H1 (cell line): ENCODE measurements at regions not wholly inside any gene's neighbourhood (a gene's known extent, or its start where the extent isn't known, plus 50 kb on each side); places are given as distances from the start of the nearest gene placed in this dataset.
A peak's percentile ranks its signal among the peaks of the same experiment; 100 is the strongest.

Experiments
- CTCF ChIA-PET: fragments of 300-600 bp; sonication (Branson Sonifier 250); formaldehyde crosslinking; loops from one replicate; lab custom pipeline; 2021; ENCODE audit not compliant: partially characterized antibody; lab: Charles Lee
- POLR2A ChIA-PET: fragments of 300-600 bp; sonication (Branson Sonifier 250); formaldehyde crosslinking; loops from one replicate; lab custom pipeline; 2021; ENCODE audit warnings: inconsistent platforms; ENCODE audit not compliant: partially characterized antibody; lab: Charles Lee
- DNase-seq, 2 experiments: peaks; one replicate each; pipeline versions ENCODE4 v3.0.0 to v3.0.0-alpha.2; 2010 to 2022; ENCODE audit warnings: low spot score in 2 of 2, low read depth in 1 of 2, mixed read lengths in 1 of 2
- FAIRE-seq: peaks from 2 replicates; lab custom pipeline; 2011; peaks lifted over from hg19 to GRCh38; lab: Jason Lieb, UNC
- H2AFZ ChIP-seq: 2 replicates; pipeline ENCODE4 v1.8.1; 2012; ENCODE audit warnings: low read length, inconsistent platforms
- H2AK5ac ChIP-seq: 2 replicates; pipeline ENCODE4 v1.6.1; 2013; ENCODE audit warnings: low read depth, low read length
- H2BK120ac ChIP-seq: replicated peaks from 2 replicates; pipeline ENCODE3; 2013; ENCODE audit warnings: low read depth, low read length, inconsistent platforms
- H2BK12ac ChIP-seq: 2 replicates; pipeline ENCODE4 v1.6.1; 2013; ENCODE audit warnings: low read depth, low read length
- H2BK15ac ChIP-seq: 2 replicates; pipeline ENCODE4 v1.6.1; 2013; ENCODE audit warnings: low read length
- H2BK20ac ChIP-seq: 2 replicates; pipeline ENCODE4 v1.6.1; 2013; ENCODE audit warnings: low read length
- H2BK5ac ChIP-seq: 2 replicates; pipeline ENCODE4 v1.6.1; 2013; ENCODE audit warnings: low read depth, low read length
- H3K14ac ChIP-seq: 2 replicates; pipeline ENCODE4 v1.6.1; 2013; ENCODE audit warnings: inconsistent platforms; ENCODE audit not compliant: insufficient read length
- H3K18ac ChIP-seq: 2 replicates; pipeline ENCODE4 v1.6.1; 2013; ENCODE audit warnings: low read length; ENCODE audit errors: extremely low read depth
- H3K23ac ChIP-seq: 2 replicates; pipeline ENCODE4 v1.6.1; 2013; ENCODE audit warnings: inconsistent platforms; ENCODE audit not compliant: insufficient read length
- H3K23me2 ChIP-seq: 2 replicates; pipeline ENCODE4 v1.6.1; 2013; ENCODE audit warnings: low read depth, low read length
- H3K27ac ChIP-seq: 2 replicates; pipeline ENCODE4 v1.6.1; 2011; ENCODE audit warnings: low read depth, low read length, inconsistent platforms
- H3K27me3 ChIP-seq, 4 experiments: replicated peaks in 1 of 4; 1 replicate in 1 of 4; 2 replicates in 3 of 4; pipeline versions ENCODE4 v1.6.1 to v1.8.1; 2011 to 2013; ENCODE audit warnings: low read length in 3 of 4, mild to moderate bottlenecking in 3 of 4, inconsistent platforms in 2 of 4, mixed read lengths in 2 of 4, moderate library complexity in 1 of 4; ENCODE audit not compliant: control insufficient read depth in 3 of 4, insufficient read depth in 3 of 4; ENCODE audit errors: extremely low read depth in 1 of 4
- H3K36me3 ChIP-seq, 4 experiments: 2 replicates each; pipeline versions ENCODE4 v1.6.1 to v1.8.1; 2011 to 2013; ENCODE audit warnings: mild to moderate bottlenecking in 4 of 4, low read length in 3 of 4, moderate library complexity in 2 of 4, control low read depth in 1 of 4, inconsistent platforms in 1 of 4; ENCODE audit not compliant: insufficient read depth in 4 of 4, control insufficient read depth in 2 of 4
- H3K4ac ChIP-seq: replicated peaks from 2 replicates; pipeline ENCODE3; 2013; ENCODE audit warnings: low read length, low read depth, mixed read lengths, inconsistent platforms; ENCODE audit not compliant: insufficient read length
- H3K4me1 ChIP-seq, 4 experiments: replicated peaks in 1 of 4; 1 replicate in 1 of 4; 2 replicates in 3 of 4; pipeline versions ENCODE4 v1.6.1 to v1.8.1; 2011 to 2013; ENCODE audit warnings: low read length in 3 of 4, inconsistent platforms in 2 of 4, mixed read lengths in 1 of 4; ENCODE audit not compliant: insufficient read depth in 4 of 4, control insufficient read depth in 3 of 4
- H3K4me2 ChIP-seq, 2 experiments: 2 replicates each; pipeline versions ENCODE4 v1.6.1 to v1.8.1; 2011 to 2013; ENCODE audit warnings: low read depth in 2 of 2, low read length in 2 of 2, control low read depth in 1 of 2, inconsistent platforms in 1 of 2, mild to moderate bottlenecking in 1 of 2; ENCODE audit not compliant: insufficient read depth in 1 of 2
- H3K4me3 ChIP-seq, 4 experiments: fragments of 200-600, 300-600 bp in 1 of 4; sonication (generic), shearing (Covaris generic), sonication (Bioruptor Twin) in 1 of 4; 2 replicates each; pipeline versions ENCODE4 v1.5.1 to v1.8.1; 2011 to 2016; ENCODE audit warnings: low read length in 4 of 4, low read depth in 3 of 4, control low read depth in 2 of 4, inconsistent platforms in 2 of 4, mild to moderate bottlenecking in 2 of 4, mixed read lengths in 1 of 4, moderate library complexity in 1 of 4; ENCODE audit not compliant: insufficient read depth in 2 of 4; ENCODE audit errors: extremely low read depth in 1 of 4
- H3K56ac ChIP-seq: replicated peaks from 2 replicates; pipeline ENCODE3; 2013; ENCODE audit warnings: low read depth, mild to moderate bottlenecking, mixed read lengths, low read length, inconsistent platforms; ENCODE audit not compliant: insufficient read length
- H3K79me1 ChIP-seq: 2 replicates; pipeline ENCODE4 v1.6.1; 2013; ENCODE audit warnings: low read depth, low read length, control low read depth
- H3K79me2 ChIP-seq, 2 experiments: 2 replicates each; pipeline versions ENCODE4 v1.6.1 to v1.8.1; 2012 to 2013; ENCODE audit warnings: low read length in 2 of 2, mild to moderate bottlenecking in 2 of 2, inconsistent platforms in 1 of 2; ENCODE audit not compliant: insufficient read depth in 2 of 2, control insufficient read depth in 1 of 2
- H3K9ac ChIP-seq, 4 experiments: replicated peaks in 1 of 4; 1 replicate in 1 of 4; 2 replicates in 3 of 4; pipeline versions ENCODE4 v1.6.1 to v1.8.1; 2011 to 2013; ENCODE audit warnings: low read depth in 3 of 4, low read length in 3 of 4, control low read depth in 2 of 4, mild to moderate bottlenecking in 2 of 4, moderate library complexity in 2 of 4, inconsistent platforms in 1 of 4; ENCODE audit errors: extremely low read depth in 1 of 4
- H3K9me3 ChIP-seq, 2 experiments: 2 replicates each; pipeline versions ENCODE4 v1.6.1 to v1.8.1; 2012 to 2013; ENCODE audit warnings: mild to moderate bottlenecking in 2 of 2, moderate library complexity in 2 of 2, control low read depth in 1 of 2, inconsistent platforms in 1 of 2, low read depth in 1 of 2, low read length in 1 of 2, mixed read lengths in 1 of 2; ENCODE audit not compliant: insufficient read depth in 2 of 2
- H4K20me1 ChIP-seq, 2 experiments: replicated peaks in 1 of 2; 2 replicates each; pipeline versions ENCODE3 to v1.8.1; 2011 to 2013; ENCODE audit warnings: inconsistent platforms in 2 of 2, low read length in 2 of 2, mild to moderate bottlenecking in 1 of 2; ENCODE audit not compliant: insufficient read depth in 2 of 2, control insufficient read depth in 1 of 2
- H4K5ac ChIP-seq: 2 replicates; pipeline ENCODE4 v1.6.1; 2013; ENCODE audit warnings: low read length, low read depth, mixed read lengths, inconsistent platforms; ENCODE audit not compliant: insufficient read length
- H4K8ac ChIP-seq: 2 replicates; pipeline ENCODE4 v1.8.0; 2013; ENCODE audit warnings: mild to moderate bottlenecking, moderate library complexity, low read length, inconsistent platforms; ENCODE audit not compliant: insufficient read depth; ENCODE audit errors: extremely low read depth
- H4K91ac ChIP-seq: replicated peaks from 2 replicates; pipeline ENCODE3; 2013; ENCODE audit warnings: low read length, mixed read lengths, inconsistent platforms; ENCODE audit not compliant: insufficient read length
- BRCA1 ChIP-seq: IDR thresholded peaks from 2 replicates; pipeline ENCODE4 v1.6.1; 2012; ENCODE audit warnings: low read depth, low read length, improper control_type of control experiment
- CEBPB ChIP-seq: IDR thresholded peaks from 2 replicates; pipeline ENCODE4 v1.6.1; 2012; ENCODE audit warnings: low read depth, low read length
- KDM1A ChIP-seq: fragments of 200-600, 300-600 bp; sonication (generic); IDR thresholded peaks from 2 replicates; pipeline ENCODE4 v1.7.1; 2016; ENCODE audit warnings: mild to moderate bottlenecking, low read length, borderline replicate concordance
- PHF8 ChIP-seq: fragments of 200-600 bp; sonication (generic); conservative IDR thresholded peaks from 2 replicates; pipeline ENCODE4 v1.7.1; 2012; ENCODE audit warnings: low read depth, mild to moderate bottlenecking, inconsistent platforms, low read length, moderate library complexity
- POLR2A ChIP-seq, 2 experiments: IDR thresholded peaks; 1 replicate in 1 of 2; 2 replicates in 1 of 2; pipeline ENCODE4 v1.6.1; 2011; ENCODE audit warnings: low read depth in 2 of 2, low read length in 2 of 2, mild to moderate bottlenecking in 2 of 2; ENCODE audit errors: control extremely low read depth in 1 of 2
- POLR2AphosphoS5 ChIP-seq: IDR thresholded peaks from 2 replicates; pipeline ENCODE4 v1.6.1; 2011; ENCODE audit warnings: low read depth, low read length
- SUZ12 ChIP-seq: fragments of 200-600 bp; sonication (generic); IDR thresholded peaks from 2 replicates; pipeline ENCODE4 v1.6.1; 2012; ENCODE audit warnings: mild to moderate bottlenecking, inconsistent platforms, low read length, moderate library complexity, mixed read lengths
- TBP ChIP-seq: IDR thresholded peaks from 2 replicates; pipeline ENCODE4 v1.6.1; 2011; ENCODE audit warnings: low read depth, low read length, improper control_type of control experiment
- WGBS, 2 experiments: shearing (Covaris generic) in 1 of 2; methylation state at CpG; one replicate each; pipeline versions ENCODE4 v1.1.6 to v1.1.7; 2013 to 2015; ENCODE audit warnings: low lambda C conversion rate in 2 of 2, mixed read lengths in 2 of 2, inconsistent platforms in 1 of 2, low coverage in 1 of 2, missing lambda C conversion rate in 1 of 2; ENCODE audit not compliant: insufficient replicate concordance in 2 of 2, insufficient coverage in 1 of 2, insufficient read length in 1 of 2; ENCODE audit errors: extremely low coverage in 1 of 2, missing lambda C conversion rate in 1 of 2; 5-methylcytosine and 5-hydroxymethylcytosine counted together

- no peaks in the 10 kb centered on the region for H3K79me2 ChIP-seq
- no peak overlapping the region for H3K56ac ChIP-seq
- no peak overlapping the region for H3K14ac ChIP-seq
- no peak overlapping the region for H2BK20ac ChIP-seq
- POLR2A ChIA-PET: no interaction called here
- 0 out of 2 replicates have a peak overlapping the region, but pooled peaks have one; percentile 9 for H2BK12ac ChIP-seq
- no peak for DNase-seq
- H3K27ac ChIP-seq: no peak overlapping the region
- 88% methylated on average over 8 of the region's 8 CpGs; no CpG with 5 or more reads in 1 of the 2 experiments for WGBS, 2 experiments
- no peak overlapping the region for H2AFZ ChIP-seq
- no peak overlapping the region for H3K9ac ChIP-seq
- no peak overlapping the region for H3K4me3 ChIP-seq
- no peak overlapping the region for H2AK5ac ChIP-seq
- no peak overlapping the region for H2BK15ac ChIP-seq
- H3K23me2 ChIP-seq: peaks cover 1% of the 10 kb centered on the region; the same call in 1 of the 2 replicates
- H3K4me2 ChIP-seq: no peak overlapping the region
- H3K18ac ChIP-seq: no peak overlapping the region
- H4K20me1 ChIP-seq: no peaks in the 10 kb centered on the region
- H4K5ac ChIP-seq: no peak overlapping the region
- TF ChIP-seq KDM1A (no peak), TBP (no peak), CEBPB (no peak), SUZ12 (no peak), BRCA1 (no peak), POLR2A (IDR thresholded peaks at IDR 0.05; ENCODE audit: control extremely low read depth in 1 of 2, low read depth in 2 of 2, low read length in 2 of 2) (no peak), POLR2AphosphoS5 (no peak), PHF8 (no peak)
- no peak overlapping the region for H3K23ac ChIP-seq
- no peak overlapping the region for H4K8ac ChIP-seq
- no peak overlapping the region for H4K91ac ChIP-seq
- no peak overlapping the region for H3K4ac ChIP-seq
- H2BK120ac ChIP-seq: no peak overlapping the region
- CTCF ChIA-PET: interaction anchor here (0.7 kb wide), 2 partner anchors 43 to 53 kb away, joined by 3 to 4 read pairs; no protein-coding TSS in a partner anchor
- H3K9me3 ChIP-seq: no peaks in the 10 kb centered on the region
- H3K27me3 ChIP-seq: no peaks in the 10 kb centered on the region
- no peak for FAIRE-seq
- no peak overlapping the region for H2BK5ac ChIP-seq
- H3K79me1 ChIP-seq: no peaks in the 10 kb centered on the region
- H3K4me1 ChIP-seq: peaks cover 3 to 18% (median 11%) of the 10 kb centered on the region in 4 experiments
- no peaks in the 10 kb centered on the region for H3K36me3 ChIP-seq
Measured at GRCh38 chr10:131821378-131822012, 79.3 kb upstream of the PPP2R2D start.
